ENCODE measurements at regions not wholly inside any gene's neighbourhood (a gene's known extent, or its start where the extent isn't known, plus 50 kb on each side); places are given as distances from the start of the nearest gene placed in this dataset.

GRCh38 chr16:13437413-13437795 lies 482.6 kb upstream of the ERCC4 start:
- TF ChIP-seq CTCF (IDR thresholded peaks at IDR 0.05): no peak

DNA sequence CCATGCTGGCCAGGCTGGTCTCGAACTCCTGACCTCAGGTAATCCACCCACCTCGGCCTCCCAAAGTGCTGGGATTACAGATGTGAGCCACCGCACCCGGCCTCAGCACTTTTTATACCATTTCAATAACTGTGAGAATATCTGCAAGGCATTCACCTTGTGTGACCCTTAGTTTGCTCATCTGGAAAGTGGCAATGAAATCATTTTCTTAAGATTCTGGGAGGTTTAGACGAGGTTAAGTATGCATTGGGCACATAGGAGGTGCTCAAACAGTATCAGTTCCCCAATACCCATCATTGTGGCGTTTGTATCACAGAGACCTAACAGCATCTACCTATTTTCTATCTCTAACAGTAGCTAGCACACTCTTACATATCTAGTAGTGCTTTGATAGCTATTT lies 481.9 kb upstream of the ERCC4 start:
- TF ChIP-seq CTCF (IDR thresholded peaks at IDR 0.05): no peak

DNA sequence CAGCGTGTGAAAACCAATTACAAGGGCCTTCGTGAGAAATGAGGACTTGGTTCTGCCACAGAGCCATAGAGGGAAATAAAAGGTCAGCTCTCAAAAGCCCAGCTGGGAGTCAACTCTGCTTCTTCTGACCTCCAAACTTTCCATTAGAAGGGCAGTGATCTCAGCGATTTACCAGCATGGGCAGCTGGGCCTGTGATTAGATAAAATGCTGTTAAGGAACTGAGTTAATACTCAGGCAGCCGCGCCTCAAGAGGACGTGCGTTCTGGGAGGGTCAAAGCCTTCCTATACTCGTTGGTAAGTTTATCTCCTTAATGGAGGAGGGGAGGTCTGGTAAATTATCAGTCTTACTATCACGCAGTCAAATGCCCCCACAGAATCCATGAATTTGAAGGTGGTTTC lies 480.2 kb upstream of the ERCC4 start:
- no peak for TF ChIP-seq CTCF (IDR thresholded peaks at IDR 0.05)

DNA sequence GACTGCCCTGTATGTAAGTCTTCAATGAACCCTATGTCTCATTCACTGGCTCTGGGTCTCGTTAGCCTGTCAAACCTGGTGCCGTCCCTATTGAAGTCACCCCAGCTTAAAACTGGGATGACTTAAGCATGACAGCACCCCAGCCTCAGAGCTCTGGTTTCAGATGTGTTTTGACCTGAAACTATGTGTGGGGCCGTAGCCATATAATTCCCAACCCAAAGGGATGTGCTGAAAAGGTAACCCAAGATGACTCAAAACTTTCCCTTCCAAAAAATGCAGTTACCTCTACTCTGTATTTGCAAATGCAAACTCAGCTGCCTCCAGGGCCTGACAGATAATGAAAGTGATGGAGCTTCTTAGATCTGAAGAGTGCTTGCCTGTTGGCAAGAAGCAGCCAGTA lies 478.3 kb upstream of the ERCC4 start:
- TF ChIP-seq CTCF (IDR thresholded peaks at IDR 0.05): no peak

GRCh38 chr16:13448346-13448745 lies 471.6 kb upstream of the ERCC4 start:
- TF ChIP-seq CTCF (IDR thresholded peaks at IDR 0.05): no peak

DNA sequence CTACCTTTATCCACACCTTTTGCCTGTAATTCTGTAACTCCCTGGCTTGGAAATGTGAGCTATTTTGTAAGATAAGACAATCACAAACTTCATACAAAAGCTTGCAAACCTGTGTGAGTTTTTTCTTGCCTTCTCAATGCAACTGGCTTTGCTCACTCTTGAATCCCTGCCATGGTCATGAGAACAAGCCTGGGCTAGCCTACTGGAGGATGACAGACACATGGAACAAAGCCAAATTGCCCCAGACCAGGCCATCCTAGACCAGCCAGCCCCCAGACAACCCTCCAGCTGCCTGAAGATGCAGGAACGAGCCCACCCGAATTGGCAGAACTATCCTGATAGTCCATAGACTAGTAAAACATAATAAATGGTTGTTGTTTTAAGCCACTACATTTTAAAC lies 466.6 kb upstream of the ERCC4 start:
- TF ChIP-seq CTCF (IDR thresholded peaks at IDR 0.05): no peak

DNA sequence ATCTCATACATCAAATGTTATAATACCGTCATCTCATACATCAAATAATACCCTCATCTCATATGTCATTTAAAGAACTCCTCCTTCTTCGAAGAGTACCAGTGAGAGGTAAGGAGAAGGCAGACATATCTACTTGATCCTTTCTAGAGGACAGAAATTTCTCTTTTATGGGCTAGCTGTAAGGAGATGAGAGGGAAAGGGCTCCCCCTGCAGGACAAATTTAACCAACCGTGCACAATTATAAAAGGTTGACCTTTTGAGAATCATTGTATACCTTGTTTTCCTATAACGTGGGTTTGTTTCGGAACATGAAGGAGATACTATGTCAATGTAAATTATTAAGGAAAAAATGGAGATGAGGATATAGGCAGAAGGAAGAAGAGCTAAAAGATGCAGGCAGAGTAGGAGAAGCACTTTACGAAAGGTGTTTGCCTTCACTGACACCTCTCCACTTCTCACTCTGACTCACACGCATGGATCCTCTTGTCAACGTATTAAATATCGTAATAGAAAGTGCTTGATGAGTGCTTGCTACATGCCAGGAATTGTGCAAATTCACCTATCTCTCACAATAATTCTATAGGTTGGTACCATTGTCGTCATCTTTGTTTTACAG lies 465.9 kb upstream of the ERCC4 start:
- peak; percentile 76 for TF ChIP-seq CTCF (IDR thresholded peaks at IDR 0.05)

DNA sequence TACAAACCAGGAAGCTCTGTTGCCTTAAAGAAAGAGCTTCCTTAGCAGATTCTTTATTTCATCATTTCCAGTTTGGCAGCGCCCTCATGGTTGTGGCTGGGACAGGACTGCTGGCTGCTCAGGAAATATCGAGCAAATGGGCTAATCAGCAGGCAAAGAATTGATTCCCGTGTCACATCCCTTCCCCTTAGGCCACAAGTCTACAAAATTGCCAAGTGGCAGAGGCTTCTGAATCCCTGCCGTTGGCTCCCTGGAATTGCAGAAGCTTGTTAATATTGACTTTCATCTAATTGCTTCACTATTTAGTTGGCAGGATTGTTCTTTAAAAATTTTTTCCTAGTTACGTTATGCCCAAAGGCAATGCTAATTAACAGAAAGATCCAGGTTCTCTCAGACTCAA lies 456.3 kb upstream of the ERCC4 start:
- TF ChIP-seq CTCF (IDR thresholded peaks at IDR 0.05): no peak

All from LNCAP (cell line).